GM19351 (cell line): ENCODE measurements at regions not wholly inside any gene's neighbourhood (a gene's known extent, or its start where the extent isn't known, plus 50 kb on each side); places are given as distances from the start of the nearest gene placed in this dataset.

Experiments
- ATAC-seq: cut with Tn5 transposase; IDR thresholded peaks from one replicate; pipeline ENCODE4 v1.9.1; 2021; ENCODE audit warnings: mild to moderate bottlenecking, moderate library complexity; ENCODE audit not compliant: unreplicated experiment

- no peak for ATAC-seq
Measured at GRCh38 chr7:136079478-136079892, 102.3 kb upstream of the MTPN start.

DNA sequence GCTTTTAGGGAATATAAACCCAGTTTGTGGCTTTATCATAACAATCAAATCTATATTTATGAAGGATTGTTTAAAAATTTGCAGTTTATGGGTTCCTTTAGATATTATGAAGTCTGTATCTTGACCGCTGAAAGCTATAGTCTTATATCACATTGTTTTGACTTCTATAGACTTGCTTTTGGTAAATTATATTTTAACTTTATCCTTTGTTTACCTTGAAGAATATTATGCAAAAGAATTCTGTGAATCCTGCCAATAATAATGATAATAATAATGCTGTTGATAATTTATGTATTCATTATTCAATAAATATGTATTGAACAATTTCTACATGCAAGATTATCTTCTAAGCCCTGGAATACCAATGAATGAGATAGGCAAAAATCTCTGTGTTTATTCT is 101.9 kb upstream of the MTPN start:
- no peak for ATAC-seq

- no peak for ATAC-seq
Measured at GRCh38 chr7:136078630-136079029, 101.5 kb upstream of the MTPN start.

DNA sequence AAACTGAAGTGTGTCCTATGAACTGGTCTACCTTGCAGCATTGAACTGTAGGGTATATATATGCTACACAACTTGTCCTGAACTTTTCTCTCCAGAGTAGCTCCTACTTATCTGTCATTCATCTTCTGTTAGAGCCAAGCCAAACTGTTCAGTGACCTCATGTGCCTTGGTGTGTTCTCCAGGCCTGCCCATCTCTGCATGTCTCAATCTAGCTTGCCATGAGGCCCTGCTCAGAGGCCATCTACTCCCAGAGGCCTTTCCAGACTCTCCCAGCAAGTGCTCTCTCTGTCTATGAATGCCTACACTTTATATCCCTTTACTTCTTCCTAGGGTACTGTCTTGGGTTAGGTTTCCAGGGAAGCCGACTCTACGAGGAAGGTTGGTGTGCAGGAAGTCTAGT is 99.8 kb upstream of the MTPN start:
- no peak for ATAC-seq

DNA sequence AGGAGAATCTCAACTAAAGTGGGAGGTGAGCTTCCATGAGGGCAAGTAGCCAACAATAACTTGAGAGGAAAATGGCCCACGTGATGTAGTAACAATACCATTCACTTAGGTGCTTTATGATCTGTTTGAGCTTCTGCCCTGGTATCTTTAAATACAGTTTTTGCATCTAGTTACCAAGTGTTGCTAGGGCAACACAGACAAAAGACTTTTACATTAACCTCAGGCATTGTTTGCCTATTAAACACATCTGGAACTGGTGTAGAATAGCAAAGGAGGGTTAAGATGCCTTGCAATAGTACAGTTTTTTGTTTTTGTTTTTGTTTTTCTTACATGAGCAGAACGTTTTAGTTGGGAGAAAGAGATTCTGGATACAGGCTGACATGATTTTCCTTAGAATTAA is 97.7 kb upstream of the MTPN start:
- ATAC-seq: no peak

DNA sequence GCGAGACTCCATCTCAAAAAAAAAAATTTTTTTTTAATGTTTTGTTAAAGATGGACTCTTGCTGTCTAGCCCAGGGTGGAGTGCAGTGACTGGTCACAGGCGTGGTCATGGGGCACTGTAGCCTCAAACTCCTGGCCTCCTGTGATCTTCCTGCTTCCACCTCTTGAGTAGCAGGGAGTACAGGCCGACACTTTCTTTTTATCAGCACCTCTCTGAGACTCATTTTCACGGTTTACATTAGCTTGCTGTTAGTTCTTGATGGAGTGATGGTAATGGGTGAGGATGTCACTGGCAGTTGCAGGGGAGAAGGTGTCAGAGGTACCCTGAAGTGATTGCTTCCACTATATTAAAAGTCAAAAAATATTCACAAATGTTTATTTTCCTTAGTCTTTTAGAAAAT is 95.3 kb upstream of the MTPN start:
- ATAC-seq: no peak

DNA sequence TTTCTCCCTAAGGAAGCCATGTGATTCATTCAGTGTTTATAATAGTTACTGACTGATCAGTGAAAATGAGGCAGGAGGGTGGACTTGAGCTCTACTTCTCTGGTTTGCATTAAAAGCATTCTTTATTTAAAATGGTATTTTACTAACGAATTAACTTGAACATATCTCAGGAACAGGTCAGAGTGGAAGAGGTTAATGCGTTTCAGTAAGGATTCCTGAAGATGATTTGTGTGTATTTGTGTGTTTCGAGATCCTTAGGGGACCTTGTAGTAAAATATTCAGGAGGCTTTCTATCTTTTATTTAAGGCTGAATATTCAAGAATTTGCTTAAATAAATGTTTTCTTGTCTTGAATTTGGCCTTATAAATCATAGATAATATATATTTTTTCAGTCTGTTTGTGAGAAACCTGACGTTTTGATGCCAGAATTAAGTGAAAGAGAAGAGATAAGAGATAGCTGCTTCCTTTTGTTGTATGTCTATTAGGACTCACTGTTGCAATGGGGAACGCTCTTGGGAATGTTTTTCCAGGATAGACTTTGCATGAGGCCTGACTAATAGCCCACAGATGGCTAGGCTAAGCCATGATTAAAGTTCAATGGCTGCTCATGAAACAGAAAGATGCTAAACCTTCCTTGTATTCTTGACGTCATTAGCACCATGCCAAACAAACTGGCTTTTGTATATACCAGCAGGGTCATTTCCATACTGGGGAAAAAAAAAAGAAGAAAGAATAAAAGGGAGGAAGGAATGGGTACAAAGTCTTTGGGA is 93.8 kb upstream of the MTPN start:
- ATAC-seq: no peak

DNA sequence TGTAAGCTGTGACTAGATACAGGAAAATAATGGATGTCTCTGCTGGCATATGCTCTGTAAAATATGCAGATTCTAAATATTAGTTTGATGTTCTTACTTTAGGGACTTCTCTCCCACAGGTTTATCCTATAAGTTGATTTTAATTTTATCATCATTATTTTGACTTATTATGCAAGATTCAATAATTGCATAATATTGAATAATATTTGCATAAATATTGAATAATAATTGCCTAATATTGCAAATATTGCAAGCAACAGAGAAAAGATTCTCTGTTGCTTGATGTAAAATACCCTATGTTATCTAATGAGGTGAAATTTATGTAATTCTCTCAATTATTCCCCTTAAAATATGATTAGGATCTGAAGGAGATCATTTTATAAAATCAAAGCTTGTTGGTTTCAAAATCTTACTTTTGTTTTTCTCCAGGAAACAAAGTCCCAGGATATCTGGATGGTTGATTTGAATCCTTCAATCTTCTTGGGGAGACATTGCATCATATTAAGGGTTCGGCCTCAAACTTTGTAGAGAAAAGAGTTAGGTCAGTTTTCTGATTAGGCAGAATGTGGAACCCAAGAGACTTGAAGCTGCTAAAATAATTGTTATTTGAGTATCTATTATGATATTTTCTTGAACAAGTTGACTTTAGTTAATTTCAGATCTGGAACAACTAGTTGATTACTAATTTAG is 92.8 kb upstream of the MTPN start:
- ATAC-seq: no peak

GRCh38 chr7:136067277-136067676 is 90.1 kb upstream of the MTPN start:
- ATAC-seq: no peak

GRCh38 chr7:136066304-136067143 is 89.4 kb upstream of the MTPN start:
- no peak for ATAC-seq

DNA sequence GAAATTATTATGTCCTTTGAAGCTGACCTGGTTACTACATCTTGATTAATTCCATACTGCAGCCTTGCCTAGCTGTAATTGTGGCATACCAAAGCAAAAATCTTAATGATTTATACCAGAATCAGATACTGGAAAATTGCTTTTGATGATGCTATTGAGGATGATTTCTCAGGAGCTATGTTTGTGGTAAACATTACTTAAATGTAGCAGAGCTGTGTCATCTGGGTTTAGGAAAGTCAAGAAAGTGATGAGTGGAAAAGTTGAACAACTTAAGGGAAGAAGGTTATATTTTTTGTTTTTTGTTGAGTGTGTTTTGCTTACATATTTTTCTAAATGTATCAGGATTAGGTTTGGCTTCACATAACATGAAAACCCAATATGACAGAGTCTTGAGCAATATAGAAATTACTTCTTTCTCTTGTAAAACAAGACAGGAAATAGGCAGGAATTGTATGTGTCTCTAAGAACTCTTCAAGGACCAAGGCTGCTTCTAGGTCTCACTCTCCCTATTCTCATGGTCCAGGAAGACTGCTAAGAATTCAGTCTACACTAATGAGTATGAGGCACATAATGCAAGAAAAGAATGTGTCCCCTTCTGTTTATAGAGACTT is 87.6 kb upstream of the MTPN start:
- ATAC-seq: no peak

GRCh38 chr7:136064081-136064480 is 86.9 kb upstream of the MTPN start:
- ATAC-seq: no peak

DNA sequence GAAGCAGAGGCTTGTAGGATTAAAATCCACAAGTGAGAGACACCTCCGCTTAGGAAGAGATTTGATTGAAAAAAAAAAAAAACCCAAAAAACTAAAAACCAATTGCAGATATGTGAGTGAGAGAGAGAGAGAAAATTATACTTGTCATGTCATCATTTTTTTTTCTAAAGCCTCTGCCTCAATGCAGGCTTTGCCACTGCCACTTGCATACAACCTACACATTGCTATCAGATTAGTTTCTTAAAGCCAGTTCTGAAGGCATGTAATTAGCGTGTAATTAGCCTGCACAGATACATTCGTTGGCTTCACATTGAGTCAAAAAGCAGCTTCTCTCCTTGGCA is 86.1 kb upstream of the MTPN start:
- ATAC-seq: no peak

DNA sequence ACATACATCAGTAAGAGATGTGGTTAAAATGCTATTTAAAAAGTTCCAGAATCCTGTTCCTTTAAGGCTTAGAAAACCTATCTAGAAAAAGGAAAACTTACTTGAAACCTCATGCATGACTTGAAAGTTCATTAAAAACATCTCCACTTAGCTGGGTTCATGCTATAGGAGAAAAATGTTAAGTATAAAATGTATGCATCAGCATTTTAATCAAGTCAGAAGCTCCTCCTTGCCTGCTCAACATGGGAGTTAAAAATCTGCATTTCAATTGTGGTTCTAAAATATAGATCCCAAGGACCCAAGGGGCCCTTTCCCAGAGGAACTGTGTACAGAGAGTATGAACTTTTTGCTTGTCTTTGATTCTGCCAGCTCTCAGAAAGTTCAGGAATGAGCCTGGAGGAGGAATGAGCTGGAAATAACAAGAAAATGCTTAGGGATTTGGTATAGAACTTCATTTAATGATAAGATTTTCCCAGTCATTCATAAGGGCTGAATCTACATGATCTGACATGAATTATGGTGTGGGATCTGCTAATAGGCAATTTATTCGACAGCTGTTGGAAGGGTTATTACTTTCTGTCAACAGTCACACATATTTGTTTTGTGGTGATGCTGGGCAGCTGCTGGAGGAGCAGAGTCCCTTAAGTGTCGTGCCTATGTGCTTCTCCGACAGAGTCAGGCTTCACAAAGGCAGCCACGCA is 85.6 kb upstream of the MTPN start:
- no peak for ATAC-seq

GRCh38 chr7:136061433-136061832 is 84.3 kb upstream of the MTPN start:
- no peak for ATAC-seq

- ATAC-seq: no peak
Measured at GRCh38 chr7:136058546-136058945, 81.4 kb upstream of the MTPN start.

DNA sequence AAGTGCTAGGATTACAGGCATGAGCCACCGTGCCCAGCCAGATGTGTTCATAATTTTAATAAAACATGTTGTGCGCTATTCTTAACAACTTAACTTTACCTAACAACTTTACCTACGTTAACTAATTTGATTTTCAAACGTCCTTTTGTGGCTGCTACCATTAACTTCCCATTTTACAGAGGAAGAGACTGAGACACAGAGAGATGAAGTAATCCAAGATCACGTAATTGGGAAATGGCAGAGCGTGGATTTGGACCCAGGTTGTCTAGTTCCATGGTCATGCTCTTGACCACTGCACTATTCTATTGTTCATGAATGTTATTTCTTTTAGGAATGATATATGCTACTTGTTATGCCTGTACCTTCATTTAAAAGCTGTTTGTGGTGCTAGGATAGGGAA is 80.3 kb upstream of the MTPN start:
- no peak for ATAC-seq

GRCh38 chr7:136056651-136057231 is 79.6 kb upstream of the MTPN start:
- no peak for ATAC-seq

- no peak for ATAC-seq
Measured at GRCh38 chr7:136055266-136055665, 78.1 kb upstream of the MTPN start.

GRCh38 chr7:136053689-136054485 is 76.7 kb upstream of the MTPN start:
- ATAC-seq: no peak
